ENCODE measurements at regions not wholly inside any gene's neighbourhood (a gene's known extent, or its start where the extent isn't known, plus 50 kb on each side); places are given as distances from the start of the nearest gene placed in this dataset.

- Mint-ChIP-seq H3K27me3 (no peaks in the 10 kb centered on the region), H3K4me3 (no peak overlapping the region), H3K36me3 (no peaks in the 10 kb centered on the region), H3K4me1 (ENCODE audit: low read depth in 2 of 2) (no peaks in the 10 kb centered on the region), H3K27ac (no peak overlapping the region), H3K9me3 (peaks cover 6% of the 10 kb centered on the region)
- DNase-seq (ENCODE audit: low spot score) (no peak), ATAC-seq (no peak)
Observed at GRCh38 chr3:102629943-102630342, 195.1 kb downstream of the ZPLD1 start.

- no peak overlapping the region for H3K27ac Mint-ChIP-seq
- H3K9me3 Mint-ChIP-seq: peaks cover 6% of the 10 kb centered on the region
- ATAC-seq: no peak
- H3K36me3 Mint-ChIP-seq: no peaks in the 10 kb centered on the region
- H3K4me1 Mint-ChIP-seq (ENCODE audit: low read depth in 2 of 2): no peaks in the 10 kb centered on the region
- no peak overlapping the region for H3K4me3 Mint-ChIP-seq
- H3K27me3 Mint-ChIP-seq: no peaks in the 10 kb centered on the region
- no peak for DNase-seq (ENCODE audit: low spot score)
Observed at GRCh38 chr3:102630531-102630930, 195.7 kb downstream of the ZPLD1 start.

DNA sequence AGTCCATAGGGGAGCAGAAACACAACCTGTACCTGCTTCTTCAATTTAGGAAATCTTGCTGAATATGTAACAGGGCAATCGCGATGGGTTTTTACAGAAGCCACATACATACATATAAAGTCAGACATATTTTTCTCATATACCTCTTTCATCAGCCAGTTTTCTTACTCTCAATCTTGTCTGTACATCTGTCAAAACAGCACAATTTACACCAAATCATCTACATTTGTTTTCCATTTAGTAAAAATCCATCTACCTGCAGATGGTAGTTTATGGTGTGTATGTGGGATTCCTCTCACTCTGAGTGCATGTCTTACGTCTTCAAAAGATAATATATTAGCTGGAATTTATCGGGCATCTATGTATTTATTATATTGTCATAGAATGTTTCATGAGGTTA, 208.7 kb downstream of the ZPLD1 start:
- no peaks in the 10 kb centered on the region for H3K27me3 Mint-ChIP-seq
- DNase-seq (ENCODE audit: low spot score) (no peak), ATAC-seq (no peak)
- H3K36me3 Mint-ChIP-seq: no peaks in the 10 kb centered on the region
- H3K27ac Mint-ChIP-seq: no peak overlapping the region
- H3K4me3 Mint-ChIP-seq: no peak overlapping the region
- peaks cover 8% of the 10 kb centered on the region for H3K9me3 Mint-ChIP-seq
- no peaks in the 10 kb centered on the region for H3K4me1 Mint-ChIP-seq (ENCODE audit: low read depth in 2 of 2)

- H3K36me3 Mint-ChIP-seq: no peaks in the 10 kb centered on the region
- peaks cover 3% of the 10 kb centered on the region for H3K9me3 Mint-ChIP-seq
- no peak overlapping the region for H3K4me3 Mint-ChIP-seq
- ATAC-seq (no peak), DNase-seq (ENCODE audit: low spot score) (no peak)
- no peaks in the 10 kb centered on the region for H3K27me3 Mint-ChIP-seq
- H3K27ac Mint-ChIP-seq: no peak overlapping the region
- no peaks in the 10 kb centered on the region for H3K4me1 Mint-ChIP-seq (ENCODE audit: low read depth in 2 of 2)
Observed at GRCh38 chr3:102646557-102646956, 211.7 kb downstream of the ZPLD1 start.

DNA sequence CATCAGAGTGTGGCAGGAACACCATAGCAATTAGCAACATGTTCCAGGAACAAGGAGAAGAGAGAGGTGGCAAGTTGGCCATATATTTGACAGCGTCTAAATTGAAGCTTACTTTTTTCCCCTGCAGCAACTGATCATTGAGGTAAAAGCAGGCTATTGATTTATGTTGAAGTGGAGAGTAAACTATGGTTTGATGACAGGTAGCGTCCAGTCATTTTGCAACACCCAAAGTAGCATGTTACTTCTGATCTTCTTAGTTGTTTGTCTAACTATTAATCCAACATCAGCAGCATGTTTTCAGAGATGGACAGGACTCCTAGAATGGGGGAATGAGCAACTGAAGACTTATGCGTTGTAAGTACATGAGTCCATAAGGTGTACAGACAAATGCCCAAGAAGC, 225.8 kb downstream of the ZPLD1 start:
- no peaks in the 10 kb centered on the region for H3K9me3 Mint-ChIP-seq
- no peaks in the 10 kb centered on the region for H3K36me3 Mint-ChIP-seq
- no peak overlapping the region for H3K4me3 Mint-ChIP-seq
- no peaks in the 10 kb centered on the region for H3K4me1 Mint-ChIP-seq (ENCODE audit: low read depth in 2 of 2)
- ATAC-seq (no peak), DNase-seq (ENCODE audit: low spot score) (no peak)
- no peak overlapping the region for H3K27ac Mint-ChIP-seq
- peaks cover 4 to 10% of the 10 kb centered on the region in 2 donors for H3K27me3 Mint-ChIP-seq

- no peaks in the 10 kb centered on the region for H3K36me3 Mint-ChIP-seq
- no peaks in the 10 kb centered on the region for H3K4me1 Mint-ChIP-seq (ENCODE audit: low read depth in 2 of 2)
- DNase-seq (ENCODE audit: low spot score) (no peak), ATAC-seq (no peak)
- no peak overlapping the region for H3K27ac Mint-ChIP-seq
- no peak overlapping the region for H3K4me3 Mint-ChIP-seq
- H3K27me3 Mint-ChIP-seq: peaks cover 4 to 13% of the 10 kb centered on the region in 2 donors
- H3K9me3 Mint-ChIP-seq: no peaks in the 10 kb centered on the region
Observed at GRCh38 chr3:102661707-102662497, 227.1 kb downstream of the ZPLD1 start.

- no peaks in the 10 kb centered on the region for H3K36me3 Mint-ChIP-seq
- ATAC-seq (no peak), DNase-seq (ENCODE audit: low spot score) (no peak)
- peaks cover 4 to 13% of the 10 kb centered on the region in 2 donors for H3K27me3 Mint-ChIP-seq
- no peaks in the 10 kb centered on the region for H3K9me3 Mint-ChIP-seq
- no peak overlapping the region for H3K4me3 Mint-ChIP-seq
- H3K4me1 Mint-ChIP-seq (ENCODE audit: low read depth in 2 of 2): no peaks in the 10 kb centered on the region
- H3K27ac Mint-ChIP-seq: no peak overlapping the region
Observed at GRCh38 chr3:102662498-102662772, 227.6 kb downstream of the ZPLD1 start.

DNA sequence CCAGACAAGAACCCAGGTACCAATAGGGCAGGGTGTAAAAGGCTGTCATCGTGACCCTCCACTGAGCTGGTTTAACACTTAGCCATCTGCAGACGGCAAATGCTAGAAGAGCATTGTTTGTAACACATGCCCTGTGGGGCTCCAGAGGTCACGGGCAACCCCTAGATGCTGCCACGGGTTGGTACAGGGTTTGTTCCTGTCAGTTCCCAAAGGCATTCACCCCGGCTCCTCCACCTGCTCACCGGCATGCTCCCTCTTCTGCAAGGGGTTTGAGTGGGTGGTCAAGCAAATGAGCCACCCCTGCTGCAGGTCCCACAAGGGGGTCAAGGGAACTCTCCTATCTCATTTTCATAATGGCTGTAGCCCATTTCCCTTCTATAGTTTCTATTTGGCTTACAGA, 229.3 kb downstream of the ZPLD1 start:
- Mint-ChIP-seq H3K4me1 (ENCODE audit: low read depth in 2 of 2) (peaks cover 0 to 2% of the 10 kb centered on the region in 2 donors), H3K27me3 (peaks cover 6 to 13% of the 10 kb centered on the region in 2 donors), H3K27ac (no peak overlapping the region), H3K36me3 (no peaks in the 10 kb centered on the region), H3K4me3 (no peak overlapping the region), H3K9me3 (no peaks in the 10 kb centered on the region)
- DNase-seq (ENCODE audit: low spot score): no peak
- no peak for ATAC-seq

- DNase-seq (ENCODE audit: low spot score) (no peak), ATAC-seq (no peak)
- H3K9me3 Mint-ChIP-seq: no peaks in the 10 kb centered on the region
- no peaks in the 10 kb centered on the region for H3K36me3 Mint-ChIP-seq
- H3K27me3 Mint-ChIP-seq: peaks cover 10 to 18% of the 10 kb centered on the region in 2 donors
- H3K4me3 Mint-ChIP-seq: no peak overlapping the region
- H3K27ac Mint-ChIP-seq: no peak overlapping the region
- H3K4me1 Mint-ChIP-seq (ENCODE audit: low read depth in 2 of 2): peaks cover 0 to 2% of the 10 kb centered on the region in 2 donors
Observed at GRCh38 chr3:102665183-102665582, 230.4 kb downstream of the ZPLD1 start.

DNA sequence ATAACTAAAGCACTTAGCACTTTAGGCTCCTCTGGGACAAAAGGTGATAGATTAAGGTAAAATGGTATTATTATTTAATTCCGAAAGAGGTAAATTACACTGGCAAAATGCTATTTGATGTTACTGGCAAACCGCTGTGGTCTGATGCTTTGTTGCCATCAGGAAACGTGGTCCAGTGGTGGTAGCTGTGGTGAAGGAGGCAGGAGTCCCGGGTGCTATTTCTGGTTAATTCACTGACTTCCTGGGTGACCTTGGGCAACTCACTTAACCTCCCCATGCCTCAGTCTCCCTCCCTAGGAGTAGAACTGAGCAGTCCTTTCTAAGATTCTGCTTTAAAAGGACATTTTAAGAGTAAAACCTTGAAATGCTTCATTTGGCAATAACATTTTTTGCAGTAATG, 233.4 kb downstream of the ZPLD1 start:
- DNase-seq (ENCODE audit: low spot score) (no peak), ATAC-seq (no peak)
- H3K9me3 Mint-ChIP-seq: no peaks in the 10 kb centered on the region
- H3K27ac Mint-ChIP-seq: no peak overlapping the region
- peaks cover 0 to 2% of the 10 kb centered on the region in 2 donors for H3K4me1 Mint-ChIP-seq (ENCODE audit: low read depth in 2 of 2)
- H3K4me3 Mint-ChIP-seq: no peak overlapping the region
- peaks cover 10 to 20% of the 10 kb centered on the region in 2 donors for H3K27me3 Mint-ChIP-seq
- H3K36me3 Mint-ChIP-seq: no peaks in the 10 kb centered on the region

DNA sequence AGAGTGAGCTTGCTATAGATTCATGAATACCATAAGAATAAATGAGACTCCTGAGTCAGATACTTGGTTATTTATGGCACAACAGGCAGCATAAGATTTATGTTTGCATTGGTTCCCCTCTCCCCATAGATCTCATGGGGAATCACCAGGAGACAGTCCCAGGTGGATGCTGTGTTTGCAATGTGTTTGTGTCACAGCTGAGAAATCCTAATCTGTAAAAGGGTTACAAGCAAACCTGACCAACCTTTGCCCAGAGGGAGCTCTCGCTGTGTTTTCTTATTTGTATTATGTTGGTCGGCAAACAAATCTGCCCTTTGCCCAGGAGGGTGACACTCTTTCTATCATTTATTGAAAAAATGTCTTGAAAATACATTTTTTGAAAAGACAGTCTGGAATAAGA, 236.2 kb downstream of the ZPLD1 start:
- peaks cover 5 to 7% of the 10 kb centered on the region in 2 donors for H3K27me3 Mint-ChIP-seq
- no peaks in the 10 kb centered on the region for H3K36me3 Mint-ChIP-seq
- ATAC-seq (no peak), DNase-seq (ENCODE audit: low spot score) (no peak)
- no peak overlapping the region for H3K27ac Mint-ChIP-seq
- H3K4me1 Mint-ChIP-seq (ENCODE audit: low read depth in 2 of 2): peaks cover 0 to 2% of the 10 kb centered on the region in 2 donors
- H3K4me3 Mint-ChIP-seq: no peak overlapping the region
- no peaks in the 10 kb centered on the region for H3K9me3 Mint-ChIP-seq

GRCh38 chr3:102672305-102672704, 237.5 kb downstream of the ZPLD1 start:
- Mint-ChIP-seq H3K9me3 (no peaks in the 10 kb centered on the region), H3K4me1 (ENCODE audit: low read depth in 2 of 2) (peaks cover 0 to 2% of the 10 kb centered on the region in 2 donors), H3K27me3 (peaks cover 5 to 7% of the 10 kb centered on the region in 2 donors), H3K4me3 (no peak overlapping the region), H3K27ac (no peak overlapping the region), H3K36me3 (no peaks in the 10 kb centered on the region)
- DNase-seq (ENCODE audit: low spot score): no peak
- no peak for ATAC-seq

DNA sequence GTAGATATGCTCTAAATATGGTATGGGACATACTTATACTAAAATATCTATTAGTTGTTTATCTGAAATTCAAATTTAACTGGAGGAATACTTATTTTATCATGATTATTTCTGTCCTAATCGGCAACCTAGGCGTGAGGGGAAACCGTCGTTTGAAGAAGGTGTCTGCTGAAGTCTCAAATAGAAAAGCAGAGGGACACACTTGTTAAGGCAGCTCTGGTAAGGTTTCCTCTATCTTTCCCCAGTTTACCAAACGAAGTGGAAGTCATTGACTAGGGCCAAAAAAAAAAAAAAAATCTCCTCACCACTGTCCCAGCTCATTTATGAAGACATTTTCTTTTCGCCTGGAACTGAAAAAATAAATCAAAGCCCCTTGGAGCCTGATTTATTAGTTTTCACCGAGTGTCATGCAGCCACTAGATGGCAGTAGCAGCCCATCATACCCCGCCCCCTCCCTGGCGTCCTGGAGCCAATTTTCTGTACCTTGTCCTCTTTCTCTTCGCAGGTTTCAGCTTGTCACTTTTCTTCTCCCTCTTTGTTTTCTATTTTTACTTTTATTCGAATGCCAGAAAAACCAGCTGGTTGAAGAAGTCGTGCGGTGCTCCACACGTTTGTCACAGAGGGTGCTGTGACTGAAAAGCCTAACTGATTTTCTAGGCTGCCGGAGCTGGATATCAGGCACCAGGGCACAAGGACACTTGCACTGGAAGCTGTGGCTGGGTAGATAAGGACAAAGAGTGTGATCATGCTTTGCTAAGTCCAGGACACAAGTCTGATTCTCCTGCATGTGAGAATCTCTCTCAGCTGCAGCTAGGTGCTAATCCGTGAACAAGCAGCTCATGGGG, 238.7 kb downstream of the ZPLD1 start:
- H3K4me3 Mint-ChIP-seq: no peak overlapping the region
- H3K4me1 Mint-ChIP-seq (ENCODE audit: low read depth in 2 of 2): no peaks in the 10 kb centered on the region
- H3K9me3 Mint-ChIP-seq: no peaks in the 10 kb centered on the region
- ATAC-seq (no peak), DNase-seq (ENCODE audit: low spot score) (no peak)
- no peaks in the 10 kb centered on the region for H3K36me3 Mint-ChIP-seq
- peaks cover 5 to 7% of the 10 kb centered on the region in 2 donors for H3K27me3 Mint-ChIP-seq
- no peak overlapping the region for H3K27ac Mint-ChIP-seq

DNA sequence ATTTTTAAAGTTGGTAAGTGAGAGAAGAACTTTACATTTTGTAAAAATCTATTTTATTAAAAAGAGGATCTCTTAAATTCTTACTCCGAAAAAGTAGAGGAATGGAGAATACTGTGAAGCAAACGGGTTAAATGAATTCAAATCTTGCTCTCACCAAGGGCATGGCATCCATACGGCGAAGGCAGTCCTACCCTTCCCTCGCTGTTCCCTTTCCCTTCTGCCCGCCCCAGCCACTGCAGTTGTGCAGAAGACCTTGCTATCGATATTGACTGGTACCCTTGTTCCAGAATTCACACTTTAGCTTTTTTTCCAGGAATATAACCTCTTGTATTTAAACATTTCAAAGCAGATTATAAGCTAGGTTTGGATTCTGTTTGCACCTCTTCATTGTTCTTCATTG, 239.5 kb downstream of the ZPLD1 start:
- Mint-ChIP-seq H3K27me3 (peaks cover 3 to 7% of the 10 kb centered on the region in 2 donors), H3K36me3 (no peaks in the 10 kb centered on the region), H3K4me1 (ENCODE audit: low read depth in 2 of 2) (no peaks in the 10 kb centered on the region), H3K27ac (no peak overlapping the region), H3K9me3 (no peaks in the 10 kb centered on the region), H3K4me3 (no peak overlapping the region)
- ATAC-seq (no peak), DNase-seq (ENCODE audit: low spot score) (no peak)
